Breast epithelium (tissue), 3 donors: ENCODE measurements at regions not wholly inside any gene's neighbourhood (a gene's known extent, or its start where the extent isn't known, plus 50 kb on each side); places are given as distances from the start of the nearest gene placed in this dataset.

Experiments used
- POLR2AphosphoS5 ChIP-seq, 3 donors: sonication (generic); formaldehyde crosslinking; IDR thresholded peaks; one replicate each; pipeline ENCODE4 v1.6.1; 2017; ENCODE audit warnings: antibody characterized with exemption in 3 of 3
- TF ChIP-seq, protein P1 (sequence below), 3 donors: fragments of 450-650 bp; IDR thresholded peaks; one replicate each; pipeline ENCODE4 v1.5.1; 2016 to 2017; ENCODE audit warnings: antibody characterized with exemption in 3 of 3, mild to moderate bottlenecking in 3 of 3, moderate library complexity in 3 of 3

DNA sequence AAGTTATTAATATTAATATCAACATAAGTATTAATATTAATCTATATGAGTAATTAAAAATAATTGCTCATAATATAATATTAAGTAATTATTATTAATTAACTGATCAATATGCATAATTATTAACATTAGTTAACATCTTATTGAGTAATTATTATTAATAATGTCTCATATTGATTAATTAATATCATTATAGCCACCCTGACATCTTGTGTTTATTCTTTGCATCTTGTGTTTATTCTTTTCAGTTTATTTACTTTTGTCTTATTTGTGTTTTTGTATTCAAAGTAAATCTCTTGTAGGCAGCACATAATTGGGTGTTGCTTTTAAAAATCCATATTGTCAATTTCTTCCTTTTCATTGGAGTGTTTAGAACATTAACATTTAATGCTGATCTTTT lies 56.6 kb downstream of the MYEOV start:
- no peak for TF ChIP-seq POLR2AphosphoS5 (IDR thresholded peaks at IDR 0.05)
- TF ChIP-seq, protein P1, sequence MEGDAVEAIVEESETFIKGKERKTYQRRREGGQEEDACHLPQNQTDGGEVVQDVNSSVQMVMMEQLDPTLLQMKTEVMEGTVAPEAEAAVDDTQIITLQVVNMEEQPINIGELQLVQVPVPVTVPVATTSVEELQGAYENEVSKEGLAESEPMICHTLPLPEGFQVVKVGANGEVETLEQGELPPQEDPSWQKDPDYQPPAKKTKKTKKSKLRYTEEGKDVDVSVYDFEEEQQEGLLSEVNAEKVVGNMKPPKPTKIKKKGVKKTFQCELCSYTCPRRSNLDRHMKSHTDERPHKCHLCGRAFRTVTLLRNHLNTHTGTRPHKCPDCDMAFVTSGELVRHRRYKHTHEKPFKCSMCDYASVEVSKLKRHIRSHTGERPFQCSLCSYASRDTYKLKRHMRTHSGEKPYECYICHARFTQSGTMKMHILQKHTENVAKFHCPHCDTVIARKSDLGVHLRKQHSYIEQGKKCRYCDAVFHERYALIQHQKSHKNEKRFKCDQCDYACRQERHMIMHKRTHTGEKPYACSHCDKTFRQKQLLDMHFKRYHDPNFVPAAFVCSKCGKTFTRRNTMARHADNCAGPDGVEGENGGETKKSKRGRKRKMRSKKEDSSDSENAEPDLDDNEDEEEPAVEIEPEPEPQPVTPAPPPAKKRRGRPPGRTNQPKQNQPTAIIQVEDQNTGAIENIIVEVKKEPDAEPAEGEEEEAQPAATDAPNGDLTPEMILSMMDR (IDR thresholded peaks at IDR 0.05), result no peak
